SK-N-SH (cell line): ENCODE measurements at regions not wholly inside any gene's neighbourhood (a gene's known extent, or its start where the extent isn't known, plus 50 kb on each side); places are given as distances from the start of the nearest gene placed in this dataset.

Experiments
- CTCF ChIA-PET: fragments of 300-600, 350-600 bp; formaldehyde crosslinking; extraction: SDS; loops from one replicate; lab custom pipeline; 2021; lab: Yijun Ruan, JAX
- POLR2A ChIA-PET: fragments of 350-600 bp; sonication (Branson Sonifier 250); formaldehyde crosslinking; extraction: SDS; loops from one replicate; lab custom pipeline; 2020; ENCODE audit warnings: antibody characterized with exemption, inconsistent platforms; lab: Yijun Ruan, JAX
- DNase-seq: peaks from one replicate; pipeline ENCODE4 v3.0.0; 2012
- H2AFZ ChIP-seq: fragments of 200-600 bp; sonication (generic); 2 replicates; pipeline ENCODE4 v1.8.1; 2016; ENCODE audit warnings: antibody characterized with exemption, mild to moderate bottlenecking, low read depth
- H3F3A ChIP-seq: fragments of 200-600 bp; sonication (generic); replicated peaks from 2 replicates; pipeline ENCODE3; 2016; ENCODE audit warnings: antibody characterized with exemption, mild to moderate bottlenecking; ENCODE audit not compliant: insufficient read depth
- H3K27ac ChIP-seq, 2 experiments: fragments of 200-500 bp in 1 of 2; fragments of 200-600 bp in 1 of 2; sonication (Bioruptor generic) in 1 of 2; sonication (generic), shearing (Covaris generic) in 1 of 2; 2 replicates each; pipeline versions ENCODE4 v1.5.1 to v1.6.1; 2014 to 2016; ENCODE audit warnings: low read depth in 2 of 2, inconsistent platforms in 1 of 2, low read length in 1 of 2, mild to moderate bottlenecking in 1 of 2, mixed read lengths in 1 of 2
- H3K27me3 ChIP-seq: fragments of 200-600 bp; sonication (generic), shearing (Covaris generic); 2 replicates; pipeline ENCODE4 v1.6.1; 2016; ENCODE audit warnings: mixed run types; ENCODE audit not compliant: insufficient read depth
- H3K36me3 ChIP-seq, 2 experiments: fragments of 200-500 bp in 1 of 2; fragments of 200-600 bp in 1 of 2; sonication (Bioruptor generic) in 1 of 2; sonication (generic) in 1 of 2; replicated peaks in 1 of 2; 2 replicates each; pipeline versions ENCODE3 to v1.5.1; 2014 to 2016; ENCODE audit warnings: low read length in 1 of 2, mild to moderate bottlenecking in 1 of 2; ENCODE audit not compliant: insufficient read depth in 2 of 2, control insufficient read depth in 1 of 2
- H3K4me1 ChIP-seq, 2 experiments: fragments of 200-500 bp in 1 of 2; fragments of 200-600 bp in 1 of 2; sonication (Bioruptor generic) in 1 of 2; sonication (generic), shearing (Covaris generic) in 1 of 2; 2 replicates each; pipeline versions ENCODE4 v1.5.1 to v1.6.1; 2014 to 2016; ENCODE audit warnings: low read depth in 1 of 2, low read length in 1 of 2, mixed run types in 1 of 2; ENCODE audit not compliant: insufficient read depth in 2 of 2, control insufficient read depth in 1 of 2
- H3K4me2 ChIP-seq: fragments of 200-600 bp; sonication (generic), shearing (Covaris generic); 2 replicates; pipeline ENCODE4 v1.6.1; 2017; ENCODE audit warnings: mixed run types
- H3K4me3 ChIP-seq, 2 experiments: fragments of 200-500 bp in 1 of 2; fragments of 200-600 bp in 1 of 2; sonication (Bioruptor generic) in 1 of 2; sonication (generic), shearing (Covaris generic) in 1 of 2; 2 replicates each; pipeline versions ENCODE4 v1.5.1 to v1.8.1; 2014 to 2016; ENCODE audit warnings: low read depth in 2 of 2, inconsistent platforms in 1 of 2, low read length in 1 of 2, mild to moderate bottlenecking in 1 of 2, mixed read lengths in 1 of 2, moderate library complexity in 1 of 2
- H3K79me2 ChIP-seq: fragments of 200-600 bp; sonication (generic); 2 replicates; pipeline ENCODE4 v1.8.1; 2017; ENCODE audit warnings: mild to moderate bottlenecking; ENCODE audit not compliant: insufficient read depth
- H3K9ac ChIP-seq: fragments of 200-600 bp; sonication (generic); 2 replicates; pipeline ENCODE4 v1.6.1; 2017; ENCODE audit warnings: mixed run types
- H3K9me2 ChIP-seq: fragments of 200-600 bp; sonication (generic); 2 replicates; pipeline ENCODE4 v1.6.1; 2017; ENCODE audit warnings: mixed run types
- H3K9me3 ChIP-seq: fragments of 200-600 bp; sonication (generic); 2 replicates; pipeline ENCODE4 v1.6.1; 2017; ENCODE audit warnings: mixed run types, mild to moderate bottlenecking, moderate library complexity
- H4K20me1 ChIP-seq: fragments of 200-600 bp; sonication (generic); 2 replicates; pipeline ENCODE4 v1.6.1; 2017; ENCODE audit warnings: mild to moderate bottlenecking, mixed run types; ENCODE audit not compliant: insufficient read depth
- CHD2 ChIP-seq: fragments of 150-350 bp; IDR thresholded peaks from 2 replicates; pipeline ENCODE4 v1.6.1; 2018; ENCODE audit warnings: low read length; ENCODE audit not compliant: partially characterized antibody
- FOXJ3 ChIP-seq: sonication (generic); formaldehyde crosslinking; IDR thresholded peaks from 2 replicates; pipeline ENCODE4 v1.5.1; 2020; ENCODE audit warnings: mild to moderate bottlenecking, missing genetic modification reagents
- FOXM1 ChIP-seq: IDR thresholded peaks from 2 replicates; pipeline ENCODE4 v1.4.0; 2012; ENCODE audit warnings: low read depth, mild to moderate bottlenecking
- JUND ChIP-seq: IDR thresholded peaks from 2 replicates; pipeline ENCODE4 v1.4.0; 2012
- MEF2A ChIP-seq: IDR thresholded peaks from 2 replicates; pipeline ENCODE4 v1.4.0; 2012; ENCODE audit warnings: low read depth, borderline replicate concordance
- MXI1 ChIP-seq: IDR thresholded peaks from 2 replicates; pipeline ENCODE4 v1.6.1; 2012; ENCODE audit warnings: mild to moderate bottlenecking, low read depth, low read length, improper control_type of control experiment
- NFIC ChIP-seq: IDR thresholded peaks from 2 replicates; pipeline ENCODE4 v1.4.0; 2012; ENCODE audit warnings: borderline replicate concordance
- NRF1 ChIP-seq: IDR thresholded peaks from 2 replicates; pipeline ENCODE4 v1.6.1; 2012; ENCODE audit warnings: low read depth, mild to moderate bottlenecking, low read length
- RCOR1 ChIP-seq: fragments of 150-350 bp; IDR thresholded peaks from 2 replicates; pipeline ENCODE4 v1.6.1; 2017; ENCODE audit warnings: antibody characterized with exemption, low read length
- SIN3A ChIP-seq: IDR thresholded peaks from 2 replicates; pipeline ENCODE4 v1.6.1; 2012; ENCODE audit warnings: low read depth, mild to moderate bottlenecking, low read length, moderate library complexity, borderline replicate concordance
- SMC3 ChIP-seq: IDR thresholded peaks from 2 replicates; pipeline ENCODE4 v1.6.1; 2012; ENCODE audit warnings: low read depth, low read length, improper control_type of control experiment
- WGBS: methylation state at CpG from one replicate; pipeline ENCODE4 v1.1.6; 2017; ENCODE audit warnings: low lambda C conversion rate; 5-methylcytosine and 5-hydroxymethylcytosine counted together
- TF ChIP-seq, protein P1 (sequence below): fragments of 200-600 bp; sonication (generic); IDR thresholded peaks from 2 replicates; pipeline ENCODE4 v1.6.1; 2017; ENCODE audit warnings: antibody characterized with exemption, mild to moderate bottlenecking, moderate library complexity
- TF ChIP-seq, protein P2 (sequence below): fragments of 150-350 bp; IDR thresholded peaks from 2 replicates; pipeline ENCODE4 v1.6.1; 2017; ENCODE audit warnings: antibody characterized with exemption, low read length, low read depth, borderline replicate concordance
- TF ChIP-seq, protein P3 (sequence below): IDR thresholded peaks from 2 replicates; pipeline ENCODE4 v1.4.0; 2012; ENCODE audit warnings: low read depth, borderline replicate concordance
- TF ChIP-seq, protein P4 (sequence below): fragments of 150-350 bp; IDR thresholded peaks from 2 replicates; pipeline ENCODE4 v1.6.1; 2016; ENCODE audit warnings: mild to moderate bottlenecking, low read depth, low read length
- TF ChIP-seq, protein P5 (sequence below): IDR thresholded peaks from 2 replicates; pipeline ENCODE4; 2012

DNA sequence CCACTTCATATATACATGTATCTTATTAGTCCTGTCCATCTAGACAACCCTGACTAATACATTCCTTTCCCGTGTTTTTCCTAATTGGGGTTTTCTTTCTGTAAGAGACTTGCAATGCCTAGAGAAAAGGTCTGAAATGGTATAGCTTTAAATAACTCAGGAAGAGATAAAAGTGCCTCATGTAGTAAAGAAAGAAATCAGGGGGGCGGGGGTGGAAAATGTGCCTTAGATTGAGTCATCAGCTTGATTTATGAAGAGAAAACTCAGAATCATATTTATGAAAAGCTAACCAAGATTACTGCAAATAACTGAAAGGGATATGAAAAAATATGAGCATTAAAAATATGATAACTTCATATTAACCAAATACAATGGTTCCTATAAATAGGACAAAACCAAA lies 345.8 kb upstream of the CHRM3 start:
- 22% methylated on average over 2 of the region's 2 CpGs for WGBS
- no peaks in the 10 kb centered on the region for H3K79me2 ChIP-seq

DNA sequence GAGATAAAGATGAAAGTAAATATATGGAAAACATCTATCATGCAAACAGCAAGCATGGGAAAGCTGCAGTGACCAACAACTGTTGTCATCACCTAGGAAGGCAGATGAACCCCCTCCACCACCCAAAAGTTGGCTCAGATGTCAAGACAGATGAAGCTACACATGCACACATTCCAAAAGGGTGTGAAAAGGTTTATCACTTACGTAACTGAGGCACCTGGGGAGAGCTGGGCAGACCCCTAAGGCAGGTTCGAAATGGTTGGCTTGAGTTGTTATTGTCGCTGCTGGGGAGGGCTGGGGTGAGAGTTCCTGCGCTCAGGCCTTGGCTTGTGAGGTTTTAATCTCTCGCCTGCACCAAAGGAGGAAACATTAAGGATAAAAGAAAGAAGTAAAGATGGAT lies 355.1 kb upstream of the CHRM3 start:
- Histone ChIP-seq H3K4me3 (no peak overlapping the region), H3K4me2 (no peak overlapping the region), H3K9me2 (no peaks in the 10 kb centered on the region), H3K9ac (no peak overlapping the region), H3K4me1 (no peaks in the 10 kb centered on the region), H3K36me3 (no peaks in the 10 kb centered on the region), H2AFZ (no peak overlapping the region), H3F3A (no peaks in the 10 kb centered on the region), H3K9me3 (0 out of 2 replicates have a peak, but pooled peaks cover 4% of the 10 kb centered on the region), H3K27ac (no peak overlapping the region), H4K20me1 (no peaks in the 10 kb centered on the region), H3K27me3 (no peaks in the 10 kb centered on the region), H3K79me2 (no peaks in the 10 kb centered on the region)
- DNase-seq: no peak
- TF ChIP-seq FOXJ3 (no peak), JUND (no peak), SMC3 (no peak), NFIC (no peak), RCOR1 (no peak), CHD2 (no peak), FOXM1 (no peak), MEF2A (no peak), NRF1 (no peak), MXI1 (no peak), SIN3A (no peak)
- TF ChIP-seq, protein P1, sequence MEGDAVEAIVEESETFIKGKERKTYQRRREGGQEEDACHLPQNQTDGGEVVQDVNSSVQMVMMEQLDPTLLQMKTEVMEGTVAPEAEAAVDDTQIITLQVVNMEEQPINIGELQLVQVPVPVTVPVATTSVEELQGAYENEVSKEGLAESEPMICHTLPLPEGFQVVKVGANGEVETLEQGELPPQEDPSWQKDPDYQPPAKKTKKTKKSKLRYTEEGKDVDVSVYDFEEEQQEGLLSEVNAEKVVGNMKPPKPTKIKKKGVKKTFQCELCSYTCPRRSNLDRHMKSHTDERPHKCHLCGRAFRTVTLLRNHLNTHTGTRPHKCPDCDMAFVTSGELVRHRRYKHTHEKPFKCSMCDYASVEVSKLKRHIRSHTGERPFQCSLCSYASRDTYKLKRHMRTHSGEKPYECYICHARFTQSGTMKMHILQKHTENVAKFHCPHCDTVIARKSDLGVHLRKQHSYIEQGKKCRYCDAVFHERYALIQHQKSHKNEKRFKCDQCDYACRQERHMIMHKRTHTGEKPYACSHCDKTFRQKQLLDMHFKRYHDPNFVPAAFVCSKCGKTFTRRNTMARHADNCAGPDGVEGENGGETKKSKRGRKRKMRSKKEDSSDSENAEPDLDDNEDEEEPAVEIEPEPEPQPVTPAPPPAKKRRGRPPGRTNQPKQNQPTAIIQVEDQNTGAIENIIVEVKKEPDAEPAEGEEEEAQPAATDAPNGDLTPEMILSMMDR: no peak
- TF ChIP-seq, protein P2, sequence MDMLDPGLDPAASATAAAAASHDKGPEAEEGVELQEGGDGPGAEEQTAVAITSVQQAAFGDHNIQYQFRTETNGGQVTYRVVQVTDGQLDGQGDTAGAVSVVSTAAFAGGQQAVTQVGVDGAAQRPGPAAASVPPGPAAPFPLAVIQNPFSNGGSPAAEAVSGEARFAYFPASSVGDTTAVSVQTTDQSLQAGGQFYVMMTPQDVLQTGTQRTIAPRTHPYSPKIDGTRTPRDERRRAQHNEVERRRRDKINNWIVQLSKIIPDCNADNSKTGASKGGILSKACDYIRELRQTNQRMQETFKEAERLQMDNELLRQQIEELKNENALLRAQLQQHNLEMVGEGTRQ: no peak
- TF ChIP-seq, protein P3, sequence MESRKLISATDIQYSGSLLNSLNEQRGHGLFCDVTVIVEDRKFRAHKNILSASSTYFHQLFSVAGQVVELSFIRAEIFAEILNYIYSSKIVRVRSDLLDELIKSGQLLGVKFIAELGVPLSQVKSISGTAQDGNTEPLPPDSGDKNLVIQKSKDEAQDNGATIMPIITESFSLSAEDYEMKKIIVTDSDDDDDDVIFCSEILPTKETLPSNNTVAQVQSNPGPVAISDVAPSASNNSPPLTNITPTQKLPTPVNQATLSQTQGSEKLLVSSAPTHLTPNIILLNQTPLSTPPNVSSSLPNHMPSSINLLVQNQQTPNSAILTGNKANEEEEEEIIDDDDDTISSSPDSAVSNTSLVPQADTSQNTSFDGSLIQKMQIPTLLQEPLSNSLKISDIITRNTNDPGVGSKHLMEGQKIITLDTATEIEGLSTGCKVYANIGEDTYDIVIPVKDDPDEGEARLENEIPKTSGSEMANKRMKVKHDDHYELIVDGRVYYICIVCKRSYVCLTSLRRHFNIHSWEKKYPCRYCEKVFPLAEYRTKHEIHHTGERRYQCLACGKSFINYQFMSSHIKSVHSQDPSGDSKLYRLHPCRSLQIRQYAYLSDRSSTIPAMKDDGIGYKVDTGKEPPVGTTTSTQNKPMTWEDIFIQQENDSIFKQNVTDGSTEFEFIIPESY: no peak
- TF ChIP-seq, protein P4, sequence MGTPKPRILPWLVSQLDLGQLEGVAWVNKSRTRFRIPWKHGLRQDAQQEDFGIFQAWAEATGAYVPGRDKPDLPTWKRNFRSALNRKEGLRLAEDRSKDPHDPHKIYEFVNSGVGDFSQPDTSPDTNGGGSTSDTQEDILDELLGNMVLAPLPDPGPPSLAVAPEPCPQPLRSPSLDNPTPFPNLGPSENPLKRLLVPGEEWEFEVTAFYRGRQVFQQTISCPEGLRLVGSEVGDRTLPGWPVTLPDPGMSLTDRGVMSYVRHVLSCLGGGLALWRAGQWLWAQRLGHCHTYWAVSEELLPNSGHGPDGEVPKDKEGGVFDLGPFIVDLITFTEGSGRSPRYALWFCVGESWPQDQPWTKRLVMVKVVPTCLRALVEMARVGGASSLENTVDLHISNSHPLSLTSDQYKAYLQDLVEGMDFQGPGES: no peak
- POLR2A ChIA-PET: no interaction called here
- 40% methylated on average over 5 of the region's 5 CpGs for whole genome bisulfite sequencing
- CTCF ChIA-PET: interaction anchor here (0.6 to 0.7 kb wide), 2 partner anchors 21 to 85 kb away, joined by 3 read pairs; no protein-coding TSS in a partner anchor

More for the DNA sequence above, 345.8 kb upstream of the CHRM3 start:
- CTCF ChIA-PET: interaction anchor here (1.0 to 1.2 kb wide), 2 partner anchors 11 to 1177 kb away, joined by 4 read pairs; no protein-coding TSS in a partner anchor
- TF ChIP-seq, protein P3: no peak
- TF ChIP-seq SIN3A: no peak
- TF ChIP-seq, protein P5, sequence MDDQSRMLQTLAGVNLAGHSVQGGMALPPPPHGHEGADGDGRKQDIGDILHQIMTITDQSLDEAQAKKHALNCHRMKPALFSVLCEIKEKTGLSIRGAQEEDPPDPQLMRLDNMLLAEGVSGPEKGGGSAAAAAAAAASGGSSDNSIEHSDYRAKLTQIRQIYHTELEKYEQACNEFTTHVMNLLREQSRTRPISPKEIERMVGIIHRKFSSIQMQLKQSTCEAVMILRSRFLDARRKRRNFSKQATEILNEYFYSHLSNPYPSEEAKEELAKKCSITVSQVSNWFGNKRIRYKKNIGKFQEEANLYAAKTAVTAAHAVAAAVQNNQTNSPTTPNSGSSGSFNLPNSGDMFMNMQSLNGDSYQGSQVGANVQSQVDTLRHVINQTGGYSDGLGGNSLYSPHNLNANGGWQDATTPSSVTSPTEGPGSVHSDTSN: no peak
- Histone ChIP-seq H3K36me3 (no peaks in the 10 kb centered on the region), H3K9me2 (no peaks in the 10 kb centered on the region), H3K4me3 (no peak overlapping the region), H3F3A (no peaks in the 10 kb centered on the region), H3K27ac (no peak overlapping the region), H2AFZ (no peak overlapping the region), H3K4me1 (no peaks in the 10 kb centered on the region; a peak in 2 of 4 replicates), H3K9me3 (no peaks in the 10 kb centered on the region), H3K27me3 (no peaks in the 10 kb centered on the region), H3K4me2 (no peak overlapping the region), H4K20me1 (no peaks in the 10 kb centered on the region), H3K9ac (no peak overlapping the region)
- POLR2A ChIA-PET: no interaction called here
- DNase-seq: no peak
